Esophagus muscularis mucosa (tissue), 4 donors: ENCODE measurements at regions not wholly inside any gene's neighbourhood (a gene's known extent, or its start where the extent isn't known, plus 50 kb on each side); places are given as distances from the start of the nearest gene placed in this dataset.

Source experiments
- DNase-seq: peaks from one replicate; pipeline ENCODE4 v3.0.0-alpha.2; 2017; ENCODE audit errors: extremely low spot score
- H3K27ac ChIP-seq, 4 donors: fragments of 200-600 bp; sonication (generic); replicated peaks in 1 of 4; 1 replicate in 3 of 4; 2 replicates in 1 of 4; pipeline ENCODE4 v1.5.1; 2016 to 2019; ENCODE audit warnings: mild to moderate bottlenecking in 1 of 4
- H3K27me3 ChIP-seq, 4 donors: fragments of 200-600 bp; sonication (generic); one replicate each; pipeline versions ENCODE4 v1.5.1 to v1.6.0; 2016 to 2019
- H3K36me3 ChIP-seq, 4 donors: fragments of 200-600 bp; sonication (generic); one replicate each; pipeline ENCODE4 v1.5.1; 2016 to 2019
- H3K4me1 ChIP-seq, 4 donors: fragments of 200-600 bp; sonication (generic); one replicate each; pipeline ENCODE4 v1.5.1; 2016 to 2019
- H3K4me3 ChIP-seq, 4 donors: fragments of 200-600 bp; sonication (generic); 1 replicate in 2 of 4; 2 replicates in 2 of 4; pipeline ENCODE4 v1.5.1; 2016 to 2019; ENCODE audit warnings: mild to moderate bottlenecking in 4 of 4, moderate library complexity in 1 of 4
- H3K9me3 ChIP-seq, 4 donors: fragments of 200-600 bp; sonication (generic); 1 replicate in 3 of 4; 2 replicates in 1 of 4; pipeline ENCODE4 v1.5.1; 2016 to 2019
- CTCF ChIP-seq, 3 experiments: fragments of 200-600 bp in 2 of 3; fragments of 450-650 bp in 1 of 3; sonication (generic) in 2 of 3; IDR thresholded peaks; one replicate each; pipeline ENCODE4 v1.5.1; 2017 to 2019; ENCODE audit warnings: antibody characterized with exemption in 3 of 3, mild to moderate bottlenecking in 2 of 3, moderate library complexity in 1 of 3
- EP300 ChIP-seq: sonication (generic); formaldehyde crosslinking; IDR thresholded peaks from one replicate; pipeline ENCODE4 v1.6.1; 2017; ENCODE audit warnings: antibody characterized with exemption
- POLR2A ChIP-seq: fragments of 450-650 bp; IDR thresholded peaks from one replicate; pipeline ENCODE4 v1.6.1; 2017; ENCODE audit warnings: antibody characterized with exemption, moderate library complexity, mild to moderate bottlenecking, low read depth
- POLR2AphosphoS5 ChIP-seq, 2 donors: sonication (generic); formaldehyde crosslinking; IDR thresholded peaks; one replicate each; pipeline ENCODE4 v1.6.1; 2017; ENCODE audit warnings: antibody characterized with exemption in 2 of 2
- WGBS: methylation state at CpG from one replicate; pipeline ENCODE4 v1.1.5; 2018; 5-methylcytosine and 5-hydroxymethylcytosine counted together
- intact Hi-C: fragments of 100-400 bp; cut with DNase I; formaldehyde crosslinking; loops from one replicate; pipeline ENCODE4 v1.15.1; 2023

DNA sequence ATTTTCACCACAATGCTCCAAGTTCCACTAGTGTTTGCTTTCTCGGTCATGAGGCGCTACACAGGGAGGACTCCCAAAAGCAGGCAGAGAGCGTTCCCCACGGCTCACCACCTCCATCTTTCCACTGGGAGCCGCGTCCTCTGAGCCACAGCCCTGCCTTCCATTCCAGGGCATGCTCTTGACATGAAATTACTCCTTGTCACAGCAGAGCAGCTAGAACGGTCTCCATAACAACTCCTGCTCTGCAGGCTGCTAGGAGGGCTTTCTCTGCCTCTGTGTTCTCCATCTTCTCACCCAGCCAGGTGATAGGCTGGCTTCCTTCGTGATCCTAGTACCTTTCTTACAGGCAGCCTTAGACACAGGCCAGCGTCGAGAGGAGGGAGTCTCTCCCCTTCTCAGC, 171.8 kb upstream of the UBL3 start:
- WGBS, result 86% methylated on average over 10 of the region's 10 CpGs
- no peak overlapping the region for H3K4me3 ChIP-seq
- TF ChIP-seq EP300 (no peak), POLR2AphosphoS5 (IDR thresholded peaks at IDR 0.05) (no peak), POLR2A (no peak), CTCF (IDR thresholded peaks at IDR 0.05) (no peak)
- H3K27ac ChIP-seq, result no peak overlapping the region
- no peaks in the 10 kb centered on the region for H3K9me3 ChIP-seq
- no peak for DNase-seq
- intact Hi-C loops, result no loop called here
- no peaks in the 10 kb centered on the region for H3K36me3 ChIP-seq
- no peaks in the 10 kb centered on the region for H3K27me3 ChIP-seq
- no peaks in the 10 kb centered on the region for H3K4me1 ChIP-seq

- no peak for DNase-seq
- Histone ChIP-seq H3K27ac (no peak overlapping the region), H3K9me3 (no peaks in the 10 kb centered on the region), H3K27me3 (no peaks in the 10 kb centered on the region), H3K4me1 (no peaks in the 10 kb centered on the region), H3K36me3 (no peaks in the 10 kb centered on the region), H3K4me3 (no peak overlapping the region)
- no peak for TF ChIP-seq EP300
- no peak for TF ChIP-seq CTCF (IDR thresholded peaks at IDR 0.05)
- TF ChIP-seq POLR2AphosphoS5 (IDR thresholded peaks at IDR 0.05), result no peak
- no peak for TF ChIP-seq POLR2A
- 74% methylated on average over 2 of the region's 2 CpGs for WGBS
- intact Hi-C loops, result no loop called here
These were observed 171.2 kb upstream of the UBL3 start for GRCh38 chr13:30021611-30022010.

DNA sequence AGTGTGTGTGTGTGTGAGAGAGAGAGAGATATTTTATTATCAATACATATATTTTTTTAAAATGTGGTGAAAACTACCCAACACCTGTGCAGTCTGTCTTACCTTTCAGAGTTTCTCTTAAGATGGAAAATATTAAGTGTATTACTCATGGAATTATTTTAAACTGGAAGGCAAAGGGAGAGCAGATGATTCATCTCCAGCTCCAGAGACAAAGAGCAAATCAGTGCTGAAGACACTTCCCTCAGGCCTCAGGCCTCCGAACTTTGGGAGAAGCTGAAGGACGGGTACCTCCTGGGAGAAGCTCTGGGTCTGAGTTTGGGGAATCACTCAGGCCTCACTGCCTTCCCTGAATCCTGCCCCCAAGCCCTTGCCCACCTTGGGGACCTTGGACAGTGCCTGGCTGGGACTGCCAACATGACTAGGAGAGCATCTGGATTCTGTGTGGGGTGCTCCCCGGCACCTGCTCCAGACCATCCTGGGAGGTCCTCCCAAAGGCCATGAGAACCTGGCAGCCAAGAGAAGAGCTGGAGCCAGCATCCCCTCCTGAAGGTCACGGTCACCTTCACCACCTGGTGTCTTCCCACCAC, 170.4 kb upstream of the UBL3 start:
- intact Hi-C loops, result no loop called here
- no peak for DNase-seq

DNA sequence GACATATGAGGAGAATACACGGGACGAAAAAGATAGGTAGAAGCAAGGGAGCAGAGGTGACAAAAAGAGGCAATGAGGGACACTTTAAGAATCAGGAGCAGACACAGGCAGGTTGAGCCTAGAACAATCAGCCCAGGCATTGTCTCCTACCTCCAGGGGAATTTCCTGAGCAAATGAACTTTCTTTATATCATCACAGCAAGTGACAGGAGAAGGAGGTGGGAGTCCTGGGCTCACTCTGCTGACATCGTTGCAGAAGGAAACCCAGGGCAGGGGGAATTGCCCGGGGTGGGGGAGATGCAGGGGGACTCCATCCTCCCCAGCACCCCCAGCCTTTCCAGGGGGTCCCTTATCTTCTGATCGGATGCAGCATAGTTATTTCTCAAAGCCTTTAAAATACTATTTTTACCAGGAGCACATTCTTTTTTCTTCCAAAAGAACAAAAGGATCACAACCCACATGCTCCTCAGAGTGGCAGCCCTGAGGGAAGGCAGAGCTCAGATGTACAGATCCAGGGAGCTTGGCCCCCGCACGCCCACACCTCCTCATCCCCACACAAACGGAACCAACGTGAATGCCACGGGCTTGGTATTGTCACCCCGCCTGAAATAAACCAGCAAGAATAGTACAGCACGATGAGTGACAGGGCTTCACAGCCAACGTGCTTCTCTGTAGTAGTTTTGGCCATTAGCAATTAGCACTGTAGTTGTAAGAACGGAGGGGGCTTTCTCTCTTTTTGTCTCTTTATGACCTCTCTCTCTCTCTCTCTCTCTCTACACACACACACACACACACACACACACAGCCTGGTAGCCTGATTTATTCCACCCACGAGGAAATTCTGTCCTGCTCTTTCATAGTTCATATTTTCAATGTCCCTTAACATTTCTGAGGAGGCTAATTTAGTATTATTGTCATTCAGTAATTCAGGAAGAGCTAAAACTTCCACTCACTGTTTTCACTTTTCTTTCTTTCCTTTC, 169.5 kb upstream of the UBL3 start:
- TF ChIP-seq CTCF (IDR thresholded peaks at IDR 0.05), result no peak
- no peak for TF ChIP-seq EP300
- no peak for TF ChIP-seq POLR2A
- no peak for TF ChIP-seq POLR2AphosphoS5 (IDR thresholded peaks at IDR 0.05)
- H3K4me3 ChIP-seq, result no peak overlapping the region
- H3K27ac ChIP-seq, result no peak overlapping the region
- 64% methylated on average over 15 of the region's 15 CpGs for WGBS
- H3K9me3 ChIP-seq, result no peaks in the 10 kb centered on the region
- DNase-seq, result no peak
- no peaks in the 10 kb centered on the region for H3K36me3 ChIP-seq
- no peaks in the 10 kb centered on the region for H3K4me1 ChIP-seq
- H3K27me3 ChIP-seq, result no peaks in the 10 kb centered on the region
- intact Hi-C loops, result no loop called here

More for the DNA sequence above, 170.4 kb upstream of the UBL3 start:
- no peaks in the 10 kb centered on the region for H3K4me1 ChIP-seq
- no peaks in the 10 kb centered on the region for H3K9me3 ChIP-seq
- WGBS, result 87% methylated on average over 4 of the region's 4 CpGs
- no peaks in the 10 kb centered on the region for H3K36me3 ChIP-seq
- TF ChIP-seq POLR2AphosphoS5 (IDR thresholded peaks at IDR 0.05) (no peak), CTCF (IDR thresholded peaks at IDR 0.05) (no peak), EP300 (no peak), POLR2A (no peak)
- H3K4me3 ChIP-seq, result no peak overlapping the region
- H3K27ac ChIP-seq, result no peak overlapping the region
- H3K27me3 ChIP-seq, result no peaks in the 10 kb centered on the region
